Anterior cingulate cortex (tissue), 58 donors: ENCODE measurements at regions not wholly inside any gene's neighbourhood (a gene's known extent, or its start where the extent isn't known, plus 50 kb on each side); places are given as distances from the start of the nearest gene placed in this dataset.
A peak's percentile ranks its signal among the peaks of the same experiment; 100 is the strongest.
"Not testable (repeated sequence)": the region's sequence is repeated elsewhere in the genome, so short reads cannot be mapped to it uniquely, and the experiment has no call there.

ENCODE experiments used
- DNase-seq, 58 donors: peaks; one replicate each; lab custom pipeline; 2025; lab: John Stamatoyannopoulos, UW

GRCh38 chr6:74343804-74344203 lies 647.8 kb downstream of the CD109 start:
- no peak for DNase-seq

- DNase-seq = not testable (repeated sequence)
Observed at GRCh38 chr6:74343321-74343720, 647.3 kb downstream of the CD109 start.

GRCh38 chr6:74334722-74335121 lies 638.7 kb downstream of the CD109 start:
- no peak for DNase-seq

GRCh38 chr6:74333406-74333805 lies 637.4 kb downstream of the CD109 start:
- no peak for DNase-seq

GRCh38 chr6:74320715-74321114 lies 624.7 kb downstream of the CD109 start:
- no peak for DNase-seq

- DNase-seq = no peak
Observed at GRCh38 chr6:74320074-74320473, 624.1 kb downstream of the CD109 start.

GRCh38 chr6:74319292-74319691 lies 623.3 kb downstream of the CD109 start:
- DNase-seq = no peak

GRCh38 chr6:74318738-74319137 lies 622.7 kb downstream of the CD109 start:
- DNase-seq = no peak

- no peak for DNase-seq
Observed at GRCh38 chr6:74312081-74312480, 616.1 kb downstream of the CD109 start.

- no peak for DNase-seq
Observed at GRCh38 chr6:74311431-74311830, 615.4 kb downstream of the CD109 start.

- DNase-seq = no peak
Observed at GRCh38 chr6:74289884-74290283, 593.9 kb downstream of the CD109 start.

GRCh38 chr6:74287932-74288331 lies 591.9 kb downstream of the CD109 start:
- no peak for DNase-seq

- no peak for DNase-seq
Observed at GRCh38 chr6:74287441-74287840, 591.4 kb downstream of the CD109 start.

GRCh38 chr6:74284284-74284683 lies 588.3 kb downstream of the CD109 start:
- DNase-seq = no peak

- no peak for DNase-seq
Observed at GRCh38 chr6:74283532-74283931, 587.5 kb downstream of the CD109 start.

- no peak for DNase-seq
Observed at GRCh38 chr6:74282143-74282689, 586.2 kb downstream of the CD109 start.

GRCh38 chr6:74280130-74280692 lies 584.2 kb downstream of the CD109 start:
- DNase-seq = no peak

GRCh38 chr6:74277777-74278186 lies 581.8 kb downstream of the CD109 start:
- DNase-seq = peak in 1 of 58 donors; percentile 8

- DNase-seq = no peak
Observed at GRCh38 chr6:74273541-74273940, 577.5 kb downstream of the CD109 start.

- no peak for DNase-seq
Observed at GRCh38 chr6:74269600-74269858, 573.5 kb downstream of the CD109 start.

- DNase-seq = no peak
Observed at GRCh38 chr6:74268815-74269599, 573.0 kb downstream of the CD109 start.

- DNase-seq = no peak
Observed at GRCh38 chr6:74259981-74260380, 564.0 kb downstream of the CD109 start.
